SU-DHL-6 (cell line): ENCODE measurements at regions not wholly inside any gene's neighbourhood (a gene's known extent, or its start where the extent isn't known, plus 50 kb on each side); places are given as distances from the start of the nearest gene placed in this dataset.

ENCODE experiments used
- H2AFZ ChIP-seq: fragments of 200-600 bp; sonication (generic); 2 replicates; pipeline ENCODE4 v1.6.1; 2014; ENCODE audit warnings: low read depth, mild to moderate bottlenecking, moderate library complexity, mixed read lengths, antibody characterized with exemption, low read length; ENCODE audit not compliant: severe bottlenecking
- H3F3A ChIP-seq: fragments of 200-600 bp; shearing (Covaris generic); 2 replicates; pipeline ENCODE4 v1.6.0; 2016; ENCODE audit warnings: antibody characterized with exemption, mild to moderate bottlenecking; ENCODE audit not compliant: insufficient read depth
- H3K27ac ChIP-seq: fragments of 200-600 bp; sonication (generic); 2 replicates; pipeline ENCODE4 v1.5.1; 2016; ENCODE audit warnings: low read depth, mild to moderate bottlenecking, low read length, moderate library complexity, mixed read lengths
- H3K27me3 ChIP-seq: fragments of 200-600 bp; sonication (generic), shearing (Covaris generic); 2 replicates; pipeline ENCODE4 v1.6.0; 2014; ENCODE audit warnings: mild to moderate bottlenecking, low read length
- H3K36me3 ChIP-seq: fragments of 200-600 bp; sonication (generic); 2 replicates; pipeline ENCODE4 v1.6.1; 2014; ENCODE audit warnings: mild to moderate bottlenecking, low read length, mixed read lengths
- H3K4me2 ChIP-seq: fragments of 300-600, 200-600 bp; shearing (Covaris generic), sonication (generic); 2 replicates; pipeline ENCODE4 v1.6.0; 2014; ENCODE audit warnings: low read length, low read depth, mild to moderate bottlenecking; ENCODE audit not compliant: poor library complexity, severe bottlenecking
- H3K4me3 ChIP-seq: fragments of 200-600 bp; sonication (generic); 2 replicates; pipeline ENCODE4 v1.5.1; 2014; ENCODE audit warnings: antibody characterized with exemption, low read length, mild to moderate bottlenecking, mixed read lengths; ENCODE audit not compliant: insufficient read depth, poor library complexity, severe bottlenecking
- H3K79me2 ChIP-seq: fragments of 200-600 bp; sonication (generic); 2 replicates; pipeline ENCODE4 v1.6.1; 2014; ENCODE audit warnings: mild to moderate bottlenecking, low read length, moderate library complexity; ENCODE audit not compliant: insufficient read depth
- H3K9ac ChIP-seq: fragments of 200-600 bp; sonication (generic); 2 replicates; pipeline ENCODE4 v1.7.0; 2014; ENCODE audit warnings: mild to moderate bottlenecking, low read length
- H3K9me2 ChIP-seq: fragments of 200-600 bp; sonication (generic); replicated peaks from 2 replicates; pipeline ENCODE4 v1.6.1; 2014; ENCODE audit warnings: low read length; ENCODE audit not compliant: insufficient read depth
- H3K9me3 ChIP-seq: fragments of 200-600 bp; sonication (generic); 2 replicates; pipeline ENCODE4 v1.6.1; 2014; ENCODE audit warnings: low read length, mixed read lengths; ENCODE audit not compliant: insufficient read depth
- H4K20me1 ChIP-seq: fragments of 200-600 bp; sonication (generic); 2 replicates; pipeline ENCODE4 v1.6.1; 2014; ENCODE audit warnings: low read depth, mild to moderate bottlenecking, antibody characterized with exemption, low read length, moderate library complexity, mixed read lengths
- EZH2phosphoT487 ChIP-seq: fragments of 200-600 bp; sonication (generic), shearing (Covaris generic); conservative IDR thresholded peaks from 2 replicates; pipeline ENCODE4 v1.6.1; 2018; ENCODE audit warnings: mild to moderate bottlenecking, antibody characterized with exemption, low read length, moderate library complexity, mixed read lengths
- TF ChIP-seq, protein P1 (sequence below): fragments of 200-600 bp; sonication (generic); IDR thresholded peaks from one replicate; pipeline ENCODE4 v1.5.1; 2017; ENCODE audit warnings: antibody characterized with exemption, mild to moderate bottlenecking, low read length, moderate library complexity; ENCODE audit not compliant: insufficient read depth, poor library complexity, severe bottlenecking

DNA sequence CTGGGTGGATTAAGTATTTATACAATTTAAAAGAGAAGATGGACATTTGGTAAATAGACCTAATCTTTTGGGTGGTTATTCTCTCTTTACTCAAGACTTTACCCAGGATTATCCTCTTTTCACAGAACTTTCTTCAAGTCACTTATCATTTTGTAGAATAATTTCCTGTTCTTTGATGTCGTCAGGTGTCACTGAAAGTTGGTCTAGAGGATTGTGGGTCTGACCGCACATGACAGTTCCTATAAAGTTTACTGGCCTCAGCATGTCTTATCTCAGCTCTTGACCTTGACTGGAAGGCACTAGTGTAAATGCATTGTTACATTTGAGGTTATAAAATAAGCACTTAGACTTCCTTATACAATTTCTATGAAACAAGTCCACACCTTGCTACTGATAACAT, 139.9 kb upstream of the SLC4A4 start:
- no peaks in the 10 kb centered on the region for H3K9me2 ChIP-seq
- H3K27me3 ChIP-seq: no peaks in the 10 kb centered on the region
- H3K4me2 ChIP-seq: no peak overlapping the region
- no peak overlapping the region for H3K9ac ChIP-seq
- H3K79me2 ChIP-seq: no peaks in the 10 kb centered on the region
- H3F3A ChIP-seq: no peaks in the 10 kb centered on the region
- no peaks in the 10 kb centered on the region for H3K9me3 ChIP-seq
- no peaks in the 10 kb centered on the region for H4K20me1 ChIP-seq
- H3K27ac ChIP-seq: no peak overlapping the region
- H3K4me3 ChIP-seq: no peak overlapping the region
- TF ChIP-seq, protein P1, sequence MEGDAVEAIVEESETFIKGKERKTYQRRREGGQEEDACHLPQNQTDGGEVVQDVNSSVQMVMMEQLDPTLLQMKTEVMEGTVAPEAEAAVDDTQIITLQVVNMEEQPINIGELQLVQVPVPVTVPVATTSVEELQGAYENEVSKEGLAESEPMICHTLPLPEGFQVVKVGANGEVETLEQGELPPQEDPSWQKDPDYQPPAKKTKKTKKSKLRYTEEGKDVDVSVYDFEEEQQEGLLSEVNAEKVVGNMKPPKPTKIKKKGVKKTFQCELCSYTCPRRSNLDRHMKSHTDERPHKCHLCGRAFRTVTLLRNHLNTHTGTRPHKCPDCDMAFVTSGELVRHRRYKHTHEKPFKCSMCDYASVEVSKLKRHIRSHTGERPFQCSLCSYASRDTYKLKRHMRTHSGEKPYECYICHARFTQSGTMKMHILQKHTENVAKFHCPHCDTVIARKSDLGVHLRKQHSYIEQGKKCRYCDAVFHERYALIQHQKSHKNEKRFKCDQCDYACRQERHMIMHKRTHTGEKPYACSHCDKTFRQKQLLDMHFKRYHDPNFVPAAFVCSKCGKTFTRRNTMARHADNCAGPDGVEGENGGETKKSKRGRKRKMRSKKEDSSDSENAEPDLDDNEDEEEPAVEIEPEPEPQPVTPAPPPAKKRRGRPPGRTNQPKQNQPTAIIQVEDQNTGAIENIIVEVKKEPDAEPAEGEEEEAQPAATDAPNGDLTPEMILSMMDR: no peak
- H3K36me3 ChIP-seq: no peaks in the 10 kb centered on the region
- H2AFZ ChIP-seq: no peak overlapping the region

DNA sequence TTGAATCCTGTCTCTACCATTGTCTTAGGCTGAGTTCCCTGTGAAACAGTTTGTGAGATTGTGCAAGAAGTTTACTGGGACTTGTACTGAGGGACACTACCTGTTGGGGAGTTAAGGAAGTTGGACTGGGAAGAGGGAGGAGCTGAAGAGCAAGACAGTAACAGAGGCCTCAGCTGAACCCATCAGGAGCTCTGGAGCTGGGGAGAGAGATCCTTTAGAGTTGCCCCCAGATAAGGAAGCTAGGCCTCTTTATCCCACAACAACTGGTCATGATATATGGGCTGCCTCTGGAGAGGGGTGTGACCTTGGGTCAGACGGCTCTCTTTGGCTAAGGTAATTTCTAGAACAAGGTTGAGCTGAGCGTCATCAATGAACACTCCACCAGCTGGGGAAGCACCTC, 137.8 kb upstream of the SLC4A4 start:
- Histone ChIP-seq H3K9me2 (no peaks in the 10 kb centered on the region), H3K36me3 (no peaks in the 10 kb centered on the region), H3K4me2 (no peak overlapping the region), H4K20me1 (no peaks in the 10 kb centered on the region), H3K9me3 (no peaks in the 10 kb centered on the region), H3K79me2 (no peaks in the 10 kb centered on the region), H3K27me3 (no peaks in the 10 kb centered on the region), H3F3A (no peaks in the 10 kb centered on the region), H3K4me3 (no peak overlapping the region), H3K27ac (no peak overlapping the region), H2AFZ (no peak overlapping the region), H3K9ac (no peak overlapping the region)
- TF ChIP-seq, protein P1: no peak
- no peak for TF ChIP-seq EZH2phosphoT487

DNA sequence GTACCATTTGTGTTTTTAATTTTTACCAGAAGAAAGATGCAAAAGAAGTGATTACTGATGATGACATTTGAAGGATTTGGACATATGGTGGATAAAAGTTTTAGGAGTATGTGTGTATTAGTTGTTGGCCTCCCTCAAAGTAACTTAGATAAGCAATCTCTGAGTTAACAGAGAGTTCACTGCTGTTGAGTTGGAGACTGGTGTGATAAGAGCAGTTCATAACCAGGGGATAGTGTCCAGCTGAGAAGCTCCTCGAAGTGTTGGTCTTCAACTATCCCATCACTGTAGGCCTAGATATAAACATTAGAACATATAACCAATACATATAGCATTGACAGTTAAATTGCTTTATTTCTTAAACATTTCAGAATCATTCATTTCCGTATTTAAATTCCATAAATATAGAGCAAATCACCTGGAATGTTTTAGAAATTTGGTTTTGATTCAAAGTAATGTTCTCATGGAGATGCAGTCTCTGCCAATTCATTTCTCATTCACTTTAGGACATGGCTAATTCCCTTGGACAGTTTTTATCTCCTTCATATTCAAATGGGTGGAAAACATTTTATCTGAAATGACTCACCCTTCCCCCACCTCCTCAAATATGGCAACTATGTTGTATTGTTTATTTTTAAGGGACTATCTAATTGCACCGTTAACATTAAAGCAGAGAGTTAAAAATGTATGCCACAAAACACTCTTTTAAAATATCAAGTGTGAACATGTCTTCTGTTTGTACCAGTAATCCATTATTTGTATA, 136.8 kb upstream of the SLC4A4 start:
- H3K79me2 ChIP-seq: no peaks in the 10 kb centered on the region
- no peak overlapping the region for H3K4me3 ChIP-seq
- no peak overlapping the region for H3K9ac ChIP-seq
- H3K36me3 ChIP-seq: no peaks in the 10 kb centered on the region
- H3K27me3 ChIP-seq: no peaks in the 10 kb centered on the region
- no peaks in the 10 kb centered on the region for H4K20me1 ChIP-seq
- TF ChIP-seq, protein P1: no peak
- TF ChIP-seq EZH2phosphoT487: no peak
- H3K4me2 ChIP-seq: no peak overlapping the region
- H2AFZ ChIP-seq: no peak overlapping the region
- no peaks in the 10 kb centered on the region for H3F3A ChIP-seq
- no peak overlapping the region for H3K27ac ChIP-seq
- H3K9me2 ChIP-seq: no peaks in the 10 kb centered on the region
- H3K9me3 ChIP-seq: no peaks in the 10 kb centered on the region
